AG04449 (cell line): ENCODE measurements at regions not wholly inside any gene's neighbourhood (a gene's known extent, or its start where the extent isn't known, plus 50 kb on each side); places are given as distances from the start of the nearest gene placed in this dataset.
A peak's percentile ranks its signal among the peaks of the same experiment; 100 is the strongest.

ENCODE experiments used
- CTCF ChIA-PET: fragments of 350-600 bp; formaldehyde crosslinking; extraction: SDS; loops from one replicate; lab custom pipeline; 2021; ENCODE audit warnings: antibody characterized with exemption; lab: Yijun Ruan, JAX
- POLR2A ChIA-PET: fragments of 400-600, 350-600 bp; formaldehyde crosslinking; extraction: SDS; loops from one replicate; lab custom pipeline; 2020; ENCODE audit warnings: antibody characterized with exemption, inconsistent platforms; lab: Yijun Ruan, JAX
- DNase-seq: peaks from one replicate; pipeline ENCODE4 v3.0.0-alpha.2; 2010; ENCODE audit warnings: low read depth, low spot score
- H3K4me3 ChIP-seq: 2 replicates; pipeline ENCODE4 v1.5.1; 2011; ENCODE audit warnings: low read depth, mild to moderate bottlenecking, control low read depth, low read length
- TF ChIP-seq, protein P1 (sequence below): IDR thresholded peaks from one replicate; pipeline ENCODE4 v1.5.1; 2011; ENCODE audit warnings: mild to moderate bottlenecking, moderate library complexity, low read length, control low read depth, inconsistent platforms; ENCODE audit not compliant: insufficient read depth; ENCODE audit errors: missing control alignments

DNA sequence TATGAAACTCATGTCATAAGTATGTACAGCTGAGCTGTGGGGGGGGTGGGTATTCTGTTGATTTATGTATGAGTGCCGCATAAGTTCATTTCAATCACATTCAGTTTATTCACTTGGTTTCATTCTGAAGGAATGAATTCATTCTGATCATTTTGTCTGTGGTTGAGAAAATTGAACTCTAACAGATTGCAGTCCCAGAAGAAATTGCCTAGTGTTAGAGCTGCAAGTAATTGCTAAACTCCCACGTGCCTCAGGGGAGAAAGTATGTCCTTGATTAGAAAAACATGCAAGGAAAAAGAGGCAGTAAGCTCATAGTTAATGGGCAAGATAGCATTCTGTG is 442.4 kb upstream of the MGAT4C start:
- POLR2A ChIA-PET = interaction anchor here (0.6 kb wide), 1 partner anchor 1083 kb away, joined by 3 read pairs; no protein-coding TSS in a partner anchor
- peak; percentile 66 for DNase-seq

DNA sequence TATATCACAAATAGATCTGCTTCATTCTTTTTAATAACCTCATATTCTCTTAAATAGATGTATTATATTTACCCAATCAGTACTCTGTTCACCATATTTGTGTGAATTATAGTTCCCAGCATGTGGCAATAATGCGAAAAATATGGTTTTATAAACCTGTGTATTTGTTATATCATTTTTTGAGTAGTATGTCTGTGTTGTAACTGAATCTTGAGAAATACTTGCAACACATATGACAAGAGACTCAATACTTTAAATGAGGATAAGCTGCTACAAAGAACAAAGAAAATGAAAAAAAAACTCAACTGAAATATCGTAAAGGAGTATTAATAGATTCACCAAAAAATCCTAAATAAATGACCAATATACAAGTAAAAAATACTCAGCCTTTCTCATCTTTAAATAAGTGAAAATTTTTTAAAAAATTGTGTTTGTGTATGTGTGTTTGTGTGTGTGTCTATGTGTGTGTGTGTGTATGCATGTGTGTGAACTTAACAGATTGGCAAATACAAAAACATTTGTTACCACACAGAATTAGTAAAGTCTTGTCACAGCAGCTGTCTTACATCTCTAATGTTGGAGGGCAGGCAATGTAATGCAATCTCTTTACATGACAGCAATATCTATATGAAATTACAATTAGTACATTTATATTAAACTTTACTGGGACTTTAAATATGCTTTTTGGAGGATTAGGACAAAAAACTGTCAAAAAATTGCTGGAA is 441.9 kb upstream of the MGAT4C start:
- ChIA-PET POLR2A (interaction anchor here (0.6 kb wide), 1 partner anchor 1083 kb away, joined by 3 read pairs; no protein-coding TSS in a partner anchor), CTCF (interaction anchor here (1.4 kb wide), 1 partner anchor 17 kb away, joined by 4 read pairs; no protein-coding TSS in a partner anchor)
- TF ChIP-seq, protein P1, sequence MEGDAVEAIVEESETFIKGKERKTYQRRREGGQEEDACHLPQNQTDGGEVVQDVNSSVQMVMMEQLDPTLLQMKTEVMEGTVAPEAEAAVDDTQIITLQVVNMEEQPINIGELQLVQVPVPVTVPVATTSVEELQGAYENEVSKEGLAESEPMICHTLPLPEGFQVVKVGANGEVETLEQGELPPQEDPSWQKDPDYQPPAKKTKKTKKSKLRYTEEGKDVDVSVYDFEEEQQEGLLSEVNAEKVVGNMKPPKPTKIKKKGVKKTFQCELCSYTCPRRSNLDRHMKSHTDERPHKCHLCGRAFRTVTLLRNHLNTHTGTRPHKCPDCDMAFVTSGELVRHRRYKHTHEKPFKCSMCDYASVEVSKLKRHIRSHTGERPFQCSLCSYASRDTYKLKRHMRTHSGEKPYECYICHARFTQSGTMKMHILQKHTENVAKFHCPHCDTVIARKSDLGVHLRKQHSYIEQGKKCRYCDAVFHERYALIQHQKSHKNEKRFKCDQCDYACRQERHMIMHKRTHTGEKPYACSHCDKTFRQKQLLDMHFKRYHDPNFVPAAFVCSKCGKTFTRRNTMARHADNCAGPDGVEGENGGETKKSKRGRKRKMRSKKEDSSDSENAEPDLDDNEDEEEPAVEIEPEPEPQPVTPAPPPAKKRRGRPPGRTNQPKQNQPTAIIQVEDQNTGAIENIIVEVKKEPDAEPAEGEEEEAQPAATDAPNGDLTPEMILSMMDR = no peak
- H3K4me3 ChIP-seq = no peak overlapping the region
- no peak for DNase-seq

More for the DNA sequence above, 442.4 kb upstream of the MGAT4C start:
- CTCF ChIA-PET = no interaction called here
- TF ChIP-seq, protein P1 = no peak
- H3K4me3 ChIP-seq = no peak overlapping the region

DNA sequence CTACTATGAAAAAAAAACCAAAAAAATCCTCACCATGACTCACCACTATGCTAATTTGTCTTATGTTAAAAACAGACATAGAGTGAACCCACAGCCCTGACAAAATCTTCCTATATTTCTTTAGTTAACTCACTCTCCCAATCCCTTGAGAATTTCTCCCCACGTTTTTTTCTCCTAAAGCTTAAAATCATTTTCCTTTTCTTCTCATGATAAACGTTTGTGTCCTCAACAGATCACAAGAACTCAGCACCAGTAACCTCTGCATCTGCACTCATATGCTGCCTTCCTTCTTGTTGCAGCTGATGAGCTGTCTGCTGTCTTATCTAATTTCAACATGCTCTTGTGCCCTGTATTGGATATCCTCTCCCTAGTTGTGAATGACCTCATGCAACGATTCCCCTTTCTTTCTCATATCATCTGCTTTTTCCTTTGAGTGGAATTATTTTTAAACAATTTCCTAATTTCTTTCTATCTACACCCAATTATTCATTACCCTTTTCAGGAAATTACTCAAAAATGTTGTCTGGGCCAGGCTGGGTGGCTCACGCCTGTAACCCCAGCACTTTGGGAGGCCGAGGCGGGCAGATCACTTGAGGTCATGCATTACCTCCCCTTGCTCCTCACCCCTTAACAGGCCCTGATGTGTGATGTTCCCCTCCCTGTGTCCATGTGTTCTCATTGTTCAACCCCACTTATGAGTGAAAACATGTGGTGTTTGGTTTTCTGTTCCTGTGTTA is 427.5 kb upstream of the MGAT4C start:
- ChIA-PET POLR2A (no interaction called here), CTCF (no interaction called here)
- TF ChIP-seq, protein P1 = no peak
- DNase-seq = no peak
- no peak overlapping the region for H3K4me3 ChIP-seq

DNA sequence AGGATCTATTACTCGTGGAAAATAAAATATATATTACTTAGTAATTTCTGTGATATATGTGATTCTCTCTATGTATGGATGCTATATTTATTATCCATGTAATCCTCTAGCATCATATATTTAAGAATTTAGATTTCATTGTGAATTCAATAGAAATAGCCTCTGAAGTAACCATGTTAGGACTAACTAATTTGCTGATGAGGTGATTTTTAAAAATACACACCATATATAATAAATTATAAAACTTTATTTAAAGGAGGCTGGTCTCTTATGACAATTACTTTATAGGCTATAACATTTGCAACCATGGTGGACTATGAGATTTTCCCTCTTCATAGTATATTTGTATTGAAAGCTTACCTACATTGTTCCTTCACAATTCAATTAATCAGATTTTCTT is 424.9 kb upstream of the MGAT4C start:
- POLR2A ChIA-PET = no interaction called here
- TF ChIP-seq, protein P1 = no peak
- CTCF ChIA-PET = no interaction called here

DNA sequence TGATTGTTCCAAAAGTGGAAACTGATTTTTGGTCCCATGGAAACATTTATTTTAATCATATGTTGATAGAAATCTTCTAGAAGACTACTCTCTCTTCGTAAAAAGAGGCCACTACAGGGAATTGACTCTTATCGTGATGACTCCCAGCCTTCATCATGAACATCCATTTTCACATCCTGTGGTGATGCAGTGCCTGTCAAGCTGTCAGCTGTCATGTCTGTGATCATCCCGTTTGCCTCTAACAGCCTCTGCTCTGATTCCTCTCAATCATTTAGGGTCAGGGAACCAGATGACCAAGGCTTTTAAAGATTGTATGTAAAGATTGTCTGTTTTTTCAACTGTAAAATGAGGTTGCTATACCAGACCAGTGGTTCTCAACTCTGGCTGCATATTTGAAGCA is 419.0 kb upstream of the MGAT4C start:
- DNase-seq = no peak
- ChIA-PET POLR2A (no interaction called here), CTCF (no interaction called here)
- TF ChIP-seq, protein P1 = no peak
- H3K4me3 ChIP-seq = no peak overlapping the region

More for the DNA sequence above, 424.9 kb upstream of the MGAT4C start:
- no peak overlapping the region for H3K4me3 ChIP-seq
- DNase-seq = no peak

DNA sequence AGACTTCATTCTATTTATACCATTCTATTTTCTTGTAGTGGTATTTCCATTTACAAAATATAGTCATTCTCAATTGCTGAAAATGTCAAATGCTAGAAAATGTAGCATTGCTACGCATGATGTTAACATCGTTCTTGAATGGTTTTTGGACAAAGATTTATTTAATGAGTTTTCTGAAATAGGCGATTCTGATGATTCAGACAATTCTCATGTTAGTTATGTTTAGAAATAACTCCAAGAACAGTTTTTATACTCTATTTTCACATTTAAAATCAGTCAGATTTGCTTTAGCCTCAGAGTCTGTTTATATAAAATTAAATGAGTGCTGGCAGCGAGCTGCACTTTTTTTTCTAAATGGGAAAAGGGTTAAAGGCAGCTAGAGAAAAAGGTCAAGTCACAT is 414.8 kb upstream of the MGAT4C start:
- H3K4me3 ChIP-seq = no peak overlapping the region
- ChIA-PET POLR2A (no interaction called here), CTCF (no interaction called here)
- DNase-seq = no peak
- TF ChIP-seq, protein P1 = no peak
